ENCODE measurements at regions not wholly inside any gene's neighbourhood (a gene's known extent, or its start where the extent isn't known, plus 50 kb on each side); places are given as distances from the start of the nearest gene placed in this dataset.

DNA sequence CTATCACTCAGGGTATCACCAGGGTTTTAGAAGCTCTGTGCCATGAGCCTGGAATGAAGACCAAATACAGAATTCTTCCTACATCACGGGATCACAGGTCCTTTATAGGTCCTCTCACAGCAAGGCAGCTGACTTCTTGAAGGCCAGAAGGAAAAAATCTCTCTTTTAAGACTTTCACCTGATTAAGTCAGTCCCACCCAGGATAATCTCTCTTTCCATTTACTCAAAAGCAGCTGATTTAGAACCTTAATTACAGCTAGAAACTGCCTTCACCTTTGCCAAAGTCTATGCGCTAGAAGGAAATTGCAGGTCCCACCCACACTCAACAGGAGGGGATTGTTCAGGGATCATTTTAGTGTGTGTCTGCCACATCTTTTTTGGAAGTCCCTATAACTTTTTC lies 135.1 kb downstream of the RAB11FIP2 start:
- no peak for TF ChIP-seq POLR2AphosphoS5 (IDR thresholded peaks at IDR 0.05; ENCODE audit: low read depth)
- TF ChIP-seq, protein P1, sequence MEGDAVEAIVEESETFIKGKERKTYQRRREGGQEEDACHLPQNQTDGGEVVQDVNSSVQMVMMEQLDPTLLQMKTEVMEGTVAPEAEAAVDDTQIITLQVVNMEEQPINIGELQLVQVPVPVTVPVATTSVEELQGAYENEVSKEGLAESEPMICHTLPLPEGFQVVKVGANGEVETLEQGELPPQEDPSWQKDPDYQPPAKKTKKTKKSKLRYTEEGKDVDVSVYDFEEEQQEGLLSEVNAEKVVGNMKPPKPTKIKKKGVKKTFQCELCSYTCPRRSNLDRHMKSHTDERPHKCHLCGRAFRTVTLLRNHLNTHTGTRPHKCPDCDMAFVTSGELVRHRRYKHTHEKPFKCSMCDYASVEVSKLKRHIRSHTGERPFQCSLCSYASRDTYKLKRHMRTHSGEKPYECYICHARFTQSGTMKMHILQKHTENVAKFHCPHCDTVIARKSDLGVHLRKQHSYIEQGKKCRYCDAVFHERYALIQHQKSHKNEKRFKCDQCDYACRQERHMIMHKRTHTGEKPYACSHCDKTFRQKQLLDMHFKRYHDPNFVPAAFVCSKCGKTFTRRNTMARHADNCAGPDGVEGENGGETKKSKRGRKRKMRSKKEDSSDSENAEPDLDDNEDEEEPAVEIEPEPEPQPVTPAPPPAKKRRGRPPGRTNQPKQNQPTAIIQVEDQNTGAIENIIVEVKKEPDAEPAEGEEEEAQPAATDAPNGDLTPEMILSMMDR (conservative IDR thresholded peaks at IDR 0.05; ENCODE audit: low read depth in 2 of 2), result no peak
- TF ChIP-seq, protein P2, sequence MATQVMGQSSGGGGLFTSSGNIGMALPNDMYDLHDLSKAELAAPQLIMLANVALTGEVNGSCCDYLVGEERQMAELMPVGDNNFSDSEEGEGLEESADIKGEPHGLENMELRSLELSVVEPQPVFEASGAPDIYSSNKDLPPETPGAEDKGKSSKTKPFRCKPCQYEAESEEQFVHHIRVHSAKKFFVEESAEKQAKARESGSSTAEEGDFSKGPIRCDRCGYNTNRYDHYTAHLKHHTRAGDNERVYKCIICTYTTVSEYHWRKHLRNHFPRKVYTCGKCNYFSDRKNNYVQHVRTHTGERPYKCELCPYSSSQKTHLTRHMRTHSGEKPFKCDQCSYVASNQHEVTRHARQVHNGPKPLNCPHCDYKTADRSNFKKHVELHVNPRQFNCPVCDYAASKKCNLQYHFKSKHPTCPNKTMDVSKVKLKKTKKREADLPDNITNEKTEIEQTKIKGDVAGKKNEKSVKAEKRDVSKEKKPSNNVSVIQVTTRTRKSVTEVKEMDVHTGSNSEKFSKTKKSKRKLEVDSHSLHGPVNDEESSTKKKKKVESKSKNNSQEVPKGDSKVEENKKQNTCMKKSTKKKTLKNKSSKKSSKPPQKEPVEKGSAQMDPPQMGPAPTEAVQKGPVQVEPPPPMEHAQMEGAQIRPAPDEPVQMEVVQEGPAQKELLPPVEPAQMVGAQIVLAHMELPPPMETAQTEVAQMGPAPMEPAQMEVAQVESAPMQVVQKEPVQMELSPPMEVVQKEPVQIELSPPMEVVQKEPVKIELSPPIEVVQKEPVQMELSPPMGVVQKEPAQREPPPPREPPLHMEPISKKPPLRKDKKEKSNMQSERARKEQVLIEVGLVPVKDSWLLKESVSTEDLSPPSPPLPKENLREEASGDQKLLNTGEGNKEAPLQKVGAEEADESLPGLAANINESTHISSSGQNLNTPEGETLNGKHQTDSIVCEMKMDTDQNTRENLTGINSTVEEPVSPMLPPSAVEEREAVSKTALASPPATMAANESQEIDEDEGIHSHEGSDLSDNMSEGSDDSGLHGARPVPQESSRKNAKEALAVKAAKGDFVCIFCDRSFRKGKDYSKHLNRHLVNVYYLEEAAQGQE (IDR thresholded peaks at IDR 0.05; ENCODE audit: unreplicated experiment), result no peak
- TF ChIP-seq EZH2 (IDR thresholded peaks at IDR 0.05; ENCODE audit: low read depth, unreplicated experiment), result no peak
- no peak for TF ChIP-seq STAT1 (IDR thresholded peaks at IDR 0.05; ENCODE audit: unreplicated experiment)
- TF ChIP-seq EZH2phosphoT487 (IDR thresholded peaks at IDR 0.05; ENCODE audit: unreplicated experiment), result no peak
- no peak for TF ChIP-seq NANOG (IDR thresholded peaks at IDR 0.05; ENCODE audit: borderline replicate concordance)
- TF ChIP-seq CREB1 (CRISPR knock-in tag; IDR thresholded peaks at IDR 0.05; ENCODE audit: low read depth), result no peak
- no peak for TF ChIP-seq JUNB (IDR thresholded peaks at IDR 0.05; ENCODE audit: unreplicated experiment)
- no peak for TF ChIP-seq ZNF331 (CRISPR knock-in tag; IDR thresholded peaks at IDR 0.05; ENCODE audit: low read depth)

Measured in GM23338 (cell line).